HG03460 (cell line): ENCODE measurements at regions not wholly inside any gene's neighbourhood (a gene's known extent, or its start where the extent isn't known, plus 50 kb on each side); places are given as distances from the start of the nearest gene placed in this dataset.
A peak's percentile ranks its signal among the peaks of the same experiment; 100 is the strongest.

Experiments used
- ATAC-seq: cut with Tn5 transposase; IDR thresholded peaks from one replicate; pipeline ENCODE4 v1.9.1; 2021; ENCODE audit not compliant: unreplicated experiment

DNA sequence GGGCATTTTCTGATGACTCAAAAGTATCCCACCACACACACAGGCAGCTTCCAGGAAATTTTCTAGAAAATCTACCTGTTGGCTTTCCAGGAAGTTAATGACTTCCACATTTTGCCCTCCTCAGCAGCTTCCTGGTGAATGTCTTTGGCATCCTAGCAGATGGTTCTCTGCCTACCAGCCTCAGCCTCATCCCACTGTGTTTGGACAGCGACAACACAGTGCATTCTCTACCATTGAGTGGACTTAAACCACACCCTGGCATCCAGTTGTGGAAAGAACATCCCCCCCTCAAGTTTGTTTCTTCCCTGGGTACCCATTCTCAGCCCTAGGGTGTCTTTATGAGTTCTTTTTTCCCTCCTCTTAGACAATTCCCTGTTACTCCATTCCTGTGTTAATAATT is 50.8 kb upstream of the GADL1 start:
- ATAC-seq, result no peak

DNA sequence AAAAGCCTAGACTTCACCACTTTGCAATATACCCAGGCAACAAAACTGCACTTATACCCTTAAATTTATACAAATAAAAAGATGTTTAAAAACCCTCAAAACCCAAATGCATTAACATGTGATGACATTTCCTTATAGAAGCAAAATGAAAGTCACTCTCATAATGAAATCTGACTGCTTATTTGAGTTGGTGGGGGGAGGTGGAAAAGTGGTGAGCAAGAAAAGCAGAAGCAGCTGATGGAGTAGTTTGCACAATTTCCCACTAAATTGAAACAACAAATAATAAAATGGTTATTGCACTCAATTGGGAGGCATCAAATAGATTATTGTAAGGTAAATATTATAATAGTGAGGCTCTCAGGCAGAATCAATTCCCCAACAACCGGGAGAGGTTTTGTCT is 54.0 kb upstream of the GADL1 start:
- ATAC-seq, result no peak

DNA sequence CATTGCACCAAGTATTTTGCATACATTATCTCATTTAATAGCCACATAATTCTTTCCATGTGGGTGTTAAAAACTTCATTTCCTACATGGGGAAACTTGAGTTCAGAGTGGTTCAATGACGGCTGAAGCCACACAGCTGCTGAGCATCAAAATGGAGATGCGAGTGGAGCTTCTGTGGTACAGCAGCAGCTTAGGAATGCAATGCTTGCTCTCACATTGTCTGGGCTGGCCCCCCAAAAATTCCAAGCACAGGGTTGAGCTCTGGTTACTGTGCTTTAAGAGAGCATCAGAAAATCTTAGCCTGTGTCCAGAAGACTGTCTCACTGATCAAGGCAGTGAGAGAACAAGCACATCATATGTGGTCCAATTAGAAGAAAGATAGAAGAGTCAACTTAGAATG is 57.4 kb upstream of the GADL1 start:
- ATAC-seq, result no peak

DNA sequence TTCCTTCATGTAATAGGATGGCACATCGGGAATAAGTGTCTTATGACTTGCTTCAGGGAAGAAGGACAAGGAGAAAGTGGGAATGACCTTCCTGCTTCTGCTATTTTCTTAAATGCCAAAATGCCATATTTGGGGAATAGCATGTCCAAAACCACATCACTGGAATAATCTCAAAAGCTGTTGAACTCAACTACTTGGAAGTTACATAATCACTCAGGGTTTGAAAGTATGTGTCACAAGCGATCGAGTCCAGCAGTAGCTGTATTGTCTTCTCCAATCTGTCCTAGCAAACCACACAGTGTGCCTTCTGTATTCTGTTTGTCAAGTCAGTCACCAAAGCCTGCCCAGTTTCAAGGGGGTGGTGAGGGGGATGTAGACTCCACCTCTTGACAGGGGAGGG is 58.3 kb upstream of the GADL1 start:
- no peak for ATAC-seq

DNA sequence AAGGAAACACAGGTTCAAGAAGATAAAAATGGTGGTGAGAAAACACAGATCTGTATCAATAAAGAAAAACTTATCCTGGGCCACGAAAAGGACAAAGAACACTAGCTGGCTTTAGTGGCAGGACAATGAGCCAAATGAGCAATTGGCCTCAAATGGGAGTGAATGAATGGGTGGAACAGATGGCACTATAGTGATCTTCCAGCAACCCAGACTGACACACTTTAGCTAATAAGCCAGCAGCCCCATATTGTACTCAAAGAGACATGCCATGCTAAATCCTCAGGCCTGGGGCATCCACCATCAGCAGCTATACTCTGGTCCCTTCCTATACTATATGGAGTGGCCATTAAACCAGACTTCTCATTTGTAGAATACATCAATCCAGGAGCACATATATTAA is 60.0 kb upstream of the GADL1 start:
- ATAC-seq, result no peak

DNA sequence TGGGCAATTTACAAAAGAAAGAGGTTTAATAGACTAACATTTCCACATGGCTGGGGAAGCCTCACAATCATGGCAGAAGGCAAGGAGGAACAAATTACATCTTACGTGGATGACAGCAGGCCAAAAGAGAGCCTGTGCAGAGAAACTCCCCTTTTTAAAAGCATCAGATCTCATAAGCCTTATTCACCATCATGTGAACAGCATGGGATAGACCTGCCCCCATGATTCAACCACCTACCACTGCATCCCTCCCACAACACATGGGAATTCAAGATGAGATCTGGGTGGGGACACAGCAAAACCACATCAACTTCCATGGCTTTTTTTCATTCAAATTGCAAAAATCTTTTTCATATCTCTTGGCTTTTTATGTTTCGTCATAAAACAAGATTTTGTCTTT is 67.6 kb upstream of the GADL1 start:
- no peak for ATAC-seq

DNA sequence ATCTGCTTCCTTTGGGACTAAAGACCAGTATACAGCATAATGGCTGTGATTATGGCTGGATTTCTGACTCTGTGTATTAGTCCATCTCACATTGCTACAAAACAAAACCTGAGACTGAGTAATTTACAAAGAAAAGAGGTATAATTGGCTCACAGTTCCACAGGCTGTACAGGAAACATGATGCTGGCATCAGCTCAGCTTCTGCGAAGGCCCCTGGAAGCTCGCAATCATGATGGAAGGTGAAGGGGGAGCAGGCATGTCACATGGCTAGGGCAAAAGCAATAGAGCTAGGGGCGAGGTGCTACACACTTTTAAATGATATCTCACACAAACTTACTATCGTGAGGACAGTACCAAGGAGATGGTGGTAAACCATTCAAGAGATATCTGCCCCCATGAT is 68.0 kb upstream of the GADL1 start:
- no peak for ATAC-seq

DNA sequence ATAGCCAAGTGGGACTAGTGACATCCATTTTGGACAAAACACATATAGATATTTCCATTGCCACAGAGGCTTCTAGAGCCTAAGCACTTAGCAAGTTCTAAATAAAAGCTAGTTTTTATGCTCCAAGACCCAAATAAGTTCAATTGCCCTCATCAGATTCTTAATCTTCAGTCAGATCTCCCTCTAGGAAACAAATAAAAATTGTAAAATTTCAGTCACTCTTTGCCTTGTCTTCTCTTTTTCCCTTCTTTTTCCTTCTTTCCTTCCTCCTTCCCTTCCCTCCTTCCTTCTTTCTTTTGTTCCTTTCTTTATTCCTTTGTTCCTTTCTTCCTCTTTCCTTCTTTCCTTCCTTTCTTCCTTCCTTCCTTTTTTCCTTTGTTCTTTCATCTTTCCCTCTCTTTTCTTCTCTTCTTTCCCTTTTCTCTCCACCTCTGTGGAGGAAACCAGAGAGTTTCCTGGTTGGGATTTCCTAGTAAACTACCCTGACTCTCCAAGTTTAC is 68.8 kb upstream of the GADL1 start:
- ATAC-seq, result no peak

DNA sequence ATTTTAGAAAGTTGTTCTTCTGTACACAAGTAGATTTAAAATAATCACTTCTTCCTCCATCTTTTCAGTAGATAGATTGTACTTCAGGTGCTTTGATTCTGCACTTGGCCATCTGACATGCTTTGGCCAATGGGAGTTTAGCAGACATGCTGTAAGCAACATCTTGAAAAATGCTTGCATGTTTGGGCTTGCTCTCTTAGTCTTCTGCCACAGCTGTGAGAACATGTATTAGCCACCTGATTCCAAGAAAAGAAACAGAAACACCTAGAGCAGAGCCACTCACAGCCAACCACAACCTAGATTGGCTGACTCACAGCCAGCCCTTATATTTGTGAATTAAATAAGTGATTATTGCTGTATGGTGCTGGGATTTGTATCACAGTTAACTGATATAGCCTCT is 70.2 kb upstream of the GADL1 start:
- ATAC-seq, result peak; percentile 96

DNA sequence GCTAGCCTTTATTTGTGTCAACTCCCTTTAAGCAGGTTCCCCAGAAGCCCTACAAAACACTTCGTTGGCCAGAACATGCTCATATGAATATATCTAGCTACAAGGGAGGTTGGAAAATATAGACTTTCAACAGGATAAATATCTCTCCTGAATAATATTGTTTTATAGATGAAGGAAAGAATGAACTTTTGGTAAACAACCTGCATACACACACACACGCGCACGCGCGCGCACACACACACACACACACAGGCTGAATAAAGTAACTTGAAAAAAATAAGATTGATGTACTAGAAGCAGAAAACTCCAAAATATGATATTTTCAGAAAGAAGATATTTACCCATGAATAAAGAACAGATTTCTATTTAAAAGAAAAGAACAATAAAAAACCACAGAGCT is 72.4 kb upstream of the GADL1 start:
- ATAC-seq, result no peak

DNA sequence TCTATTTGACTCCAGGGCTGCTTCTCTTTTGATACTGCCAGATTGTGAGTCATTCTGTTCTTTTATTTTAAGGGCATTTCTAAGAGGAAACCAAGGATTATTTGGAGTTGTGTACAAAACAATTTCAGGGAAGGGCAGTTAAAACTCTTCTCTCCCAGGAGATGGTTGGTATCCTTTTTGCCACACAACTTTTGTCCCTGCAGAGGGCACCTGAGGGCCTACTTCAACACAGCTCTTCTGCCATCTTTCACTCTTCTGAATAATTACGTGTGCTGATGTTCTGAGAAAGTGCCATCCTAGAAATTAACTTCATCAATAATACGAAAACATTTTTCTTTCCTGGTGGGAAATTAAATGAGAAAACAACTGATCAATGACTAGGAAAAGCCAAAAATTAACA is 75.7 kb upstream of the GADL1 start:
- ATAC-seq, result no peak

DNA sequence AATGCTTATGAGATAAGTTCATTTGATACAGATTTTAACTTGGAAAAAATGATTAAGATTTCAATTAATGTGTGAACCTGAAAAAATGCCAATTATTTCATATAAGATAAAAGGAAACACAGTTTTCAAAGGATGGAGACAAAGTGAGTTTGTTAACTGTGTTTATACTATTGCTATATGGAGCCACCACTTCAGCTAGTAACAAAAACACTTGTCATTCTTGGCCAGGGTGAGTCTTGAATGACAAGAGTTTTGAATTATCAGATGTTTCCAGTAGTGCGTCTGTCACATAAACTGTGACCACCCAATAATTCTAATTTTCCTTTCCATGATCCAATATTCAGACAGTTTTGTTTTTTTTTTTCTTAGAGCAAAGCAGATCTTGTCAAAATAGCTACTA is 78.0 kb upstream of the GADL1 start:
- no peak for ATAC-seq

DNA sequence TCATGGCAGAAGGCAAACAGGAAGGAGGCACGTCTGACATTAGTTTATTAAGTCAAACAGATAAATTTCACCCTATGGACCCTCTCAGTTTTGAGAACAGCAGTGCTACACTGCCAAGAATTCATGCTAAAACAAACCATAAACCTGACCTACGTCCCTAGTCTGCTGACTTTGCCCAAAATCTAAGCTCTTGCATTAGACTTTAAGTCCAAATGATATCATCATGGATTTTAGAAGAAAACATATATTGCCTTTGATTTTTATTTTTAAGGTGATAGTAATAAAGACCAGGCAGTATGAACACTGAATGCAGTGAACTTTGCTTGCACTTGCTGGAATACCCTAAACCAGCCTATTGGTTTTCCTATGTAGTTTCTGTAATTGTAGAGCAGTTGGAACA is 79.6 kb upstream of the GADL1 start:
- no peak for ATAC-seq

DNA sequence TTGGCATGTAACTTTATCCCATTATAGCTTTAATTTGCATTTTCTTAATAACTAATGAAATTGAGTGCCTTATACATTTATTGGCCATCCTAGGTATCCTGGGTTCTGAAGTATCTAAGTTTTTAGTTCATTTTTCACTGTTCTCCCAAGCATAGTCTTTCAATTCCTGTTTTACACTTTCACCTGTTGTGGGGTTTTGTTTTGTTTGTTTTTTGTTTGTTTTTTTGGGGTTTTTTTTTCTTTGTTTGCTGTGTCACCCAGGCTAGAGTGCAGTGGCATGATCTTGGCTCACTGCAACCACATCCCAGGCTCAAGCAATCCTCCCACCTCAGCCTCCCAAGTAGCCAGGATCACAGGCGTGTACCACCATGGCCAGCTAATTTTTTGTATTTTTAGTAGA is 83.1 kb upstream of the GADL1 start:
- no peak for ATAC-seq

DNA sequence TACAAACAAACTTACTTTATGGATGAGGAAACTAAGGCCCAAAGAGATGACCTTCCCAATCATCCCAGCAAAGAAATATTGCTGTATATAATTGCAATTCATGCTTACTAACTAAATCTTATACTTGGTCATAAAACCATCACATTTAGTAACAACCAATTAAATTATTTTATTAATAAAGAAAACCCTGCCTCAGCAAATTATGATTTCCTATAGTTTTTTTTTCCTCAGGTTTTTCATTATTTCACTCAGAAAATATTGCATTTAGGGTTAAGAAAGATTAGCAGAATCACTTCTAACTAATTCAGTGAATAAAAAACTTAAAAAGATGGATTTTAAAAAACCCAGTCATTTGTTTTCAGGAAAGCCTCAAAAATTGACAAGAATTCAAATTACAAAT is 86.5 kb upstream of the GADL1 start:
- no peak for ATAC-seq

DNA sequence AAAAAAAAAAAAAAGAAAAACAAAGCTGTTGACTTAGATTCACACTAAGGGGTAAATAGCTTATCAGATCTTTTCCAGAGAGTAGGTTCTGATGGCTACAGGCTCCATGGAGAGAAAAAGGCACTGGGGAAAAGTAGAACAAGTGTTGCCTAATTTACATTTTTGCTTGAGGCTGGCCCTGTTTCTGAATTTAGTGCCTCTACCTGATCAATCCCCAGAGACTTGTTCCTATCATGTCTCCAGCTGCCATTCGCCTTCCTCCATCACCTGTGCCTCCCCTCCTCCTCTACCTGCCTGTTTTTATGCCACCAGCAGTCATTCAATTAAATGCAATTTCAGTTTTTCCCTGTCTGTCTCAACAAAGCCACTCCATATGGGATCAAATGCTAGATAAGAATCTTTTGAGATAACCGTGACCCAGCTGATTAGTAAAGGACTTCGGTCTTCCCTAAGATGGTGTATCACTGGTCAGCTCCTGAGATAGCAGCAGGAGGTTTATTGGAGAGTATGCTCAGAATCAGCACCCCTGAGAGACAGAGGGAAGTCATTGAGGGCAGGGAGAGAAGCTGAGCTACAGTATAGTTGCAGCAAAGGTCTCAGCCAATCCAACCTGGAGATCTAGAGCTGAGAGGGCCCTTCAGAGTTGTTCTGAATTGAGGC is 88.1 kb upstream of the GADL1 start:
- no peak for ATAC-seq

DNA sequence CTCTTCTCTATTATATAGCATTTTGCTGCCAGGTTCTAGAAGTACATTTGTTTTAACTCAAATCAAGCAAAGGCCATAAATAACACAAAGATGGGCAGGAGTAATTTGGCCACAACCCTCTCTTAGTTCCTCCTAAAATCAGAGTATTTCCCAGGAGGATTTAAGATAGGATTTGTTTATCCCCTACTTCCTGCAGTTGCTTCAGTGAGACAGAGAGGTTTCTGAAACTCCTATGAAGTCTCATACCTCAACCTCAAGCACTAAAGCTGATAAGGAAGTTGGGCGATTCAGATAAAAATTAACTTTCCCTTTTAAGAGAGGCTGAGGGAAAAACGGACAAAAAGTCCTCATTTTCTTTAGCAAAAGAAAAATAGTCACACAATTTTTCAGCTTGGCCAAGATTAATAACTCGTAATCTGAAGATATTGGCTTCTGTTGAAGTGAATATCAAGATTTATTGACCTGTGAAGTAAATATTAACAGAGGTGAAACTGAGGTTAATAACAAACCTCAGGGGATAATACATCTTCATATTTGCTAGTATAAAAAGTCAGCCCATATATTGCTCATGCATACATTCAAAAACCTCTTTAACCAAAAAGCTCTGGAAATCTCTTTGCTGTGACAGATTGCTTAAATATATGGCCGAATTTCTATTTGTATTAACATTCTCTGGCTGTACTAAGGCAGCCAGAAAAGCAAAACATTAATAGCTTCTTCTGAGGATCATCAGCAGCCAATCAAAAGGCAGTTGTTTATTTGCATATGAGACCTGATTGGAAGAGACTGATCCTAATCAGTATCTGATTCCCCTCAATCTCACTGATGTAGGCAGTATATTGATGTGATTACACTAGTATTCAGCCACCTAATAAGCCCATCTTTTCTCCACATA is 90.6 kb upstream of the GADL1 start:
- ATAC-seq, result peak; percentile 81

DNA sequence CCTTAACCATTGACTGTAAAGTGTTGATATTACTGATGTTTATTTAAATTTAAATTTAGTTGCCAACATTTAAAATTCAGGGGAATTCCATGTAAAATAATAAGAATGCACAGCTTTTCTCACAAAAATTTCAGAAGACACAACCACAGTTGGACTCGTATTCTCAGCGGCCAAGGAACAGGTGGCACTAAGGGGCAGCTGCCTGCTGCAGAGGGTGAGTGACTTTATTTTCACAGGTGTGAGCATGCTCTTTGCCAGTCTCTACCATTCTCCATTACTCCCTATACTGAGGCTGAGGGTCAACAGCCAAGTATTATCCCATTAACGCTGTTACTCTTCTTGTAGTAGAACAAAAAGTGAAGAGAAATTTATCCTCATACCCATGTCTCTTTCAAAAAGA is 92.1 kb upstream of the GADL1 start:
- ATAC-seq, result no peak

DNA sequence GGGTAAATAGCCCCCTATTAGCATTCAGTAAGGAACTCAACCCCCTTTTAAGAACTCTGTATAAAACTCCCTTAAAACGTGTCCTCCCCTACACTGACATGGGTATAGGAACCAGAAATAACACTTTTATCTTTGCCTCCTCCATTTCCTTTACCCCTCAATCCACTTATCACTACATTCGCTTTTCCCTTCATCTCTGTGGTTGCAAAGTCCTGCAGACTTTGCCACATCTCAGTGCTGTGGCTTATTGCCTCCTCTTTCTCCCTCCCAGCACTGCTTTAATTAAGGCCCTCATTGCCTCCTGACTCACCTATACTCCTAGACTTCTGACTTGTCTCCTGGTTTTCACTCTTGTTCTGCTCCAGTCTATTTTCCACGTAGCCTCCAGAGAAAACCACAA is 94.3 kb upstream of the GADL1 start:
- no peak for ATAC-seq

DNA sequence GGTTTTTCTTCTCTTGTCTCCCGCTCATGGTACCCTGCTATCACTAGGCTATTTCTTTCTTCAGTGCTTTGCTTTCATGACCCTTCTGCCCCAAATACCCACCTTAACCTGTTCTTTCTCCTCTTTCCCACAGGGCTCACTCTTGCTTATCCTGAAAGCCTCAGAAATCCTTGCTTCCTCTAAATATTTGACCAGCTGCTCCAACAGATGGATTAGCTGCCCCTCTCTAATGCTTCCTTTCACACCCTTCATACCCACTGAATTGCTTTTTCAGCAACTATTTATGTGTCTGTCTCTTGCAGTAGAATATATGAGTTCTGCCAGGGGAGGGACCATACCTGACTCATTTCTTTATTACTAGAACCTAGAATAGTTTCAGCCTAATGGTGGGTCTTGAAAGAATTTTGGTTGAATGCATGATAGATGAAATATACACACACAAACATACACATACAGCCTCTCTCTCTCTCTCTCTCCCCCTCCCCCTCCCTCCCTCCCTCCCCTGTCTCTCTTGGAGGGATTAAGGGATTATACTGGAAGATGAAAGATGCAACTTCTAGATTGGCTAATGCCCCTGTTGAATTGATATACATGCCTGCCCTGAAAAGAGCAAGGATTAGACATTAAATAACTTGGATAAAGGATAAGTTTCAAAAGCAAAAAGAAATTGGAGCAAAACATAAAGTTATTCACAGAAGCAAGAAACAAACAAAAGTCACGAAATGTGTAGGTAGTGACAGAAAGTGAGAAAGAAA is 95.0 kb upstream of the GADL1 start:
- no peak for ATAC-seq

DNA sequence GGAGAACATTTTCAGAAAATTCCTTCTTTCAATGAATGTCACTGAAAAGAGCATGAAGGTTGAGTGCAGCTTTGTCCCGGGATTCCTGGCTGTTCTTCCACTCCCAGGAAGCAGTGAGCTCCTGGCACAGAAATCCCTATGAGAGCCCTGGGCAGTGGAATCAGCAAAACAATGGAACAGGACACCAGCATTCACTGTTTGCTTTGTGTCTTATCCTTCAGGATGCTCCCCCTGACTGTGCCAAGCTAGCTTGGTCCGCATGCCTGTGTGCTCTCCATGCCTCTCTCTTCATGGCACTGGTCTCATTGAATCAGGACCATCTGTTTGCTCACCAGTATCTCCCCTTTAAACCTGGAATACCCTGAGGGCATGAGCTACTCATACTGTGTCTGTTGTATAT is 102.0 kb upstream of the GADL1 start:
- ATAC-seq, result no peak

DNA sequence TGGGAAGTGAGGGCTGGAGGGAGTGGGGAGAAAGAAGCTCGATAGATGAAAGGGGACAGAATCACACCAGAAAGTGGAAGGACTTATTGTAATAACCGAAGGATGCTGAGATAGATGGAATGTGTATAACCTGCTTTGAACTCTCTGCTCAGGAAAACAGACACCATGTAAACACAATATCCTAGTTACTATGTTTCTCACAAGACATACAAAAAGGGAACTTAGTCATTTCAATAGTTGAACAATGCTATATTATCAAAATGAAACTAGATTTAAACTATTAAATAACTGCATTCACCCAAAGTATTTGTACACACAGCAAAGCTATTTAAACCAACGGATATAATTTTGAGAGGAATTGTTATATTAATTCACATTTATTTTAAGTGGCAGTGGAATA is 108.3 kb upstream of the GADL1 start:
- peak; percentile 53 for ATAC-seq
